Left ventricle myocardium inferior (tissue), 1 donor: ENCODE measurements at regions not wholly inside any gene's neighbourhood (a gene's known extent, or its start where the extent isn't known, plus 50 kb on each side); places are given as distances from the start of the nearest gene placed in this dataset.

Source experiments
- DNase-seq: peaks from one replicate; pipeline ENCODE4 v3.0.0-alpha.2; 2020
- H3K27ac ChIP-seq: fragments of 200-600 bp; replicated peaks from 2 replicates; pipeline ENCODE4 v1.8.0; 2021
- H3K27me3 ChIP-seq: fragments of 200-600 bp; 2 replicates; pipeline ENCODE4 v1.8.0; 2021; ENCODE audit warnings: low read depth
- H3K36me3 ChIP-seq: fragments of 200-600 bp; 2 replicates; pipeline ENCODE4 v1.8.0; 2021
- H3K4me1 ChIP-seq: fragments of 200-600 bp; 2 replicates; pipeline ENCODE4 v1.8.0; 2021
- H3K4me3 ChIP-seq: fragments of 200-600 bp; 2 replicates; pipeline ENCODE4 v1.8.0; 2021; ENCODE audit warnings: mild to moderate bottlenecking, moderate library complexity
- H3K9me3 ChIP-seq: fragments of 200-600 bp; replicated peaks from 2 replicates; pipeline ENCODE4 v1.8.0; 2021
- CTCF ChIP-seq: fragments of 200-600 bp; IDR thresholded peaks from 2 replicates; pipeline ENCODE4 v1.8.0; 2021; ENCODE audit warnings: antibody characterized with exemption, mild to moderate bottlenecking, borderline replicate concordance
- intact Hi-C: fragments of 100-400 bp; cut with micrococcal nuclease; formaldehyde crosslinking; loops from one replicate; pipeline ENCODE4 v1.11.0; 2022
- donor health status: DM: no; HTN: yes; CAD: no; lungs with severe emphysema.

- H3K4me1 ChIP-seq: no peaks in the 10 kb centered on the region
- no peaks in the 10 kb centered on the region for H3K36me3 ChIP-seq
- H3K27me3 ChIP-seq: no peaks in the 10 kb centered on the region
- H3K27ac ChIP-seq: no peak overlapping the region
- H3K4me3 ChIP-seq: no peak overlapping the region
- no peak for DNase-seq
- intact Hi-C loops: no loop called here
- no peaks in the 10 kb centered on the region for H3K9me3 ChIP-seq
- no peak for TF ChIP-seq CTCF
These were observed 296.9 kb downstream of the ETV1 start for GRCh38 chr7:13692548-13692947.

- Histone ChIP-seq H3K36me3 (no peaks in the 10 kb centered on the region), H3K9me3 (no peaks in the 10 kb centered on the region), H3K27me3 (no peaks in the 10 kb centered on the region), H3K4me1 (no peaks in the 10 kb centered on the region), H3K27ac (no peak overlapping the region), H3K4me3 (no peak overlapping the region)
- TF ChIP-seq CTCF: no peak
- intact Hi-C loops: no loop called here
- no peak for DNase-seq
These were observed 287.2 kb downstream of the ETV1 start for GRCh38 chr7:13702251-13702650.

GRCh38 chr7:13708670-13709069 lies 280.8 kb downstream of the ETV1 start:
- intact Hi-C loops: no loop called here
- no peak overlapping the region for H3K27ac ChIP-seq
- H3K4me1 ChIP-seq: no peaks in the 10 kb centered on the region
- no peak for TF ChIP-seq CTCF
- no peaks in the 10 kb centered on the region for H3K27me3 ChIP-seq
- H3K36me3 ChIP-seq: no peaks in the 10 kb centered on the region
- no peaks in the 10 kb centered on the region for H3K9me3 ChIP-seq
- DNase-seq: no peak
- H3K4me3 ChIP-seq: no peak overlapping the region

- DNase-seq: no peak
- H3K27ac ChIP-seq: no peak overlapping the region
- H3K4me3 ChIP-seq: no peak overlapping the region
- no peaks in the 10 kb centered on the region for H3K4me1 ChIP-seq
- TF ChIP-seq CTCF: no peak
- no peaks in the 10 kb centered on the region for H3K27me3 ChIP-seq
- peaks cover 30% of the 10 kb centered on the region for H3K9me3 ChIP-seq
- H3K36me3 ChIP-seq: no peaks in the 10 kb centered on the region
- intact Hi-C loops: no loop called here
These were observed 276.4 kb downstream of the ETV1 start for GRCh38 chr7:13713092-13713491.

- H3K27ac ChIP-seq: no peak overlapping the region
- TF ChIP-seq CTCF: no peak
These were observed 273.9 kb downstream of the ETV1 start for GRCh38 chr7:13715534-13715933.

GRCh38 chr7:13717031-13717430 lies 272.4 kb downstream of the ETV1 start:
- no peak for TF ChIP-seq CTCF
- Histone ChIP-seq H3K9me3 (peaks cover 30% of the 10 kb centered on the region), H3K4me3 (no peak overlapping the region), H3K27me3 (no peaks in the 10 kb centered on the region), H3K36me3 (no peaks in the 10 kb centered on the region), H3K27ac (no peak overlapping the region), H3K4me1 (no peaks in the 10 kb centered on the region)
- intact Hi-C loops: no loop called here
- no peak for DNase-seq

More at GRCh38 chr7:13715534-13715933, 273.9 kb downstream of the ETV1 start:
- no peaks in the 10 kb centered on the region for H3K27me3 ChIP-seq
- intact Hi-C loops: no loop called here
- peaks cover 30% of the 10 kb centered on the region for H3K9me3 ChIP-seq
- H3K4me3 ChIP-seq: no peak overlapping the region
- H3K36me3 ChIP-seq: no peaks in the 10 kb centered on the region
- H3K4me1 ChIP-seq: no peaks in the 10 kb centered on the region
- no peak for DNase-seq
